ENCODE measurements at regions not wholly inside any gene's neighbourhood (a gene's known extent, or its start where the extent isn't known, plus 50 kb on each side); places are given as distances from the start of the nearest gene placed in this dataset.

- TF ChIP-seq POLR2AphosphoS5 (IDR thresholded peaks at IDR 0.05; ENCODE audit: low read depth, low read length) (no peak), CTCF (IDR thresholded peaks at IDR 0.05) (no peak), TCF7L2 (IDR thresholded peaks at IDR 0.05; ENCODE audit: low read depth, low read length) (no peak), SIN3A (IDR thresholded peaks at IDR 0.05; ENCODE audit: borderline replicate concordance, insufficient read depth, low read depth, low read length) (no peak), REST (IDR thresholded peaks at IDR 0.05; ENCODE audit: insufficient read depth in 1 of 2, low read depth in 2 of 2, low read length in 1 of 2) (no peak)
These were observed 58.6 kb upstream of the ZCCHC2 start for GRCh38 chr18:62464266-62464665.
